C4-2B (cell line): ENCODE measurements at regions not wholly inside any gene's neighbourhood (a gene's known extent, or its start where the extent isn't known, plus 50 kb on each side); places are given as distances from the start of the nearest gene placed in this dataset.

Experiments used
- H3K27ac ChIP-seq: fragments of 450-650 bp; 2 replicates; pipeline ENCODE4 v1.5.1; 2017
- ZFX ChIP-seq: fragments of 450-650 bp; IDR thresholded peaks from 2 replicates; pipeline ENCODE4 v1.6.1; 2017
- TF ChIP-seq, protein P1 (sequence below): fragments of 450-650 bp; conservative IDR thresholded peaks from 2 replicates; pipeline ENCODE4 v1.5.1; 2017; ENCODE audit warnings: mild to moderate bottlenecking

DNA sequence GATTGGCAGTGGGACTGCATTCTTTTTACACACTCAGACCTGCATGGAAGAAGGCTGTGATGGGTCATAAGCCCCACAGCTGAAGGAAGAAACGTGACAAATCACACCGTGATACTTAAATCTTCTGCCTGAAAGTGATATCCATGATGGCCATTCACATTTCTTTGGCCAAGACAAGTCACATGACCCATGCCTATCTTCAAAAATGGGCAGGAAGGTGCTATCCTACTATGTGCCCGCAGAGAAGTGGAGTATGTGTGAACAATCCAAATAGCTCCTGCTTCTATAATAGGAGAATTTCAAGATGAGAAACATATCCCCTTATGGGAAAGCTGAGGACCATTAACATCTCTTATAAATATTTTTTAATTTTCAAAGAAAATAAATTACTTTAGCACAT is 56.6 kb upstream of the TEAD1 start:
- no peak for TF ChIP-seq ZFX
- TF ChIP-seq, protein P1, sequence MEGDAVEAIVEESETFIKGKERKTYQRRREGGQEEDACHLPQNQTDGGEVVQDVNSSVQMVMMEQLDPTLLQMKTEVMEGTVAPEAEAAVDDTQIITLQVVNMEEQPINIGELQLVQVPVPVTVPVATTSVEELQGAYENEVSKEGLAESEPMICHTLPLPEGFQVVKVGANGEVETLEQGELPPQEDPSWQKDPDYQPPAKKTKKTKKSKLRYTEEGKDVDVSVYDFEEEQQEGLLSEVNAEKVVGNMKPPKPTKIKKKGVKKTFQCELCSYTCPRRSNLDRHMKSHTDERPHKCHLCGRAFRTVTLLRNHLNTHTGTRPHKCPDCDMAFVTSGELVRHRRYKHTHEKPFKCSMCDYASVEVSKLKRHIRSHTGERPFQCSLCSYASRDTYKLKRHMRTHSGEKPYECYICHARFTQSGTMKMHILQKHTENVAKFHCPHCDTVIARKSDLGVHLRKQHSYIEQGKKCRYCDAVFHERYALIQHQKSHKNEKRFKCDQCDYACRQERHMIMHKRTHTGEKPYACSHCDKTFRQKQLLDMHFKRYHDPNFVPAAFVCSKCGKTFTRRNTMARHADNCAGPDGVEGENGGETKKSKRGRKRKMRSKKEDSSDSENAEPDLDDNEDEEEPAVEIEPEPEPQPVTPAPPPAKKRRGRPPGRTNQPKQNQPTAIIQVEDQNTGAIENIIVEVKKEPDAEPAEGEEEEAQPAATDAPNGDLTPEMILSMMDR, result no peak
- H3K27ac ChIP-seq, result no peak overlapping the region

- H3K27ac ChIP-seq, result no peak overlapping the region
- TF ChIP-seq, protein P1, result no peak
- TF ChIP-seq ZFX, result no peak
Observed at GRCh38 chr11:12618743-12619540, 55.3 kb upstream of the TEAD1 start.

DNA sequence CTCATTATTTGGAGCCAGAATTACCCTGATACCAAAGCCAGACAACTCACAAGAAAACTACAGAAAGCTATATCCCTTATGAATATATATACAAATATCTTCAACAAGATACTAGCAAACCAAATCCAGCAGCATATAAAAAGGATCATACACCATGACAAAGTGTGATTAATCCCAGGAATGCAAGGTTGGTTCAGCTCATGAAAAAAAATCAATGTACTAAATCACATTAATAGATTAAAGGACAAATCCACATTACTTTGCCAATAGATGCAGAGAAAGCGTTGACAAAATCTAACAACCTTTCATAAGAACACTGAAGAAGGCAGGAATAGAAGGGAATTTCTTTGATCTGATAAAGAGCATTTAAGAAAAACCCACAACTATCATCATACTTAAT is 50.4 kb upstream of the TEAD1 start:
- no peak overlapping the region for H3K27ac ChIP-seq
- TF ChIP-seq ZFX, result no peak
- TF ChIP-seq, protein P1, result no peak
